ENCODE measurements at regions not wholly inside any gene's neighbourhood (a gene's known extent, or its start where the extent isn't known, plus 50 kb on each side); places are given as distances from the start of the nearest gene placed in this dataset.

DNA sequence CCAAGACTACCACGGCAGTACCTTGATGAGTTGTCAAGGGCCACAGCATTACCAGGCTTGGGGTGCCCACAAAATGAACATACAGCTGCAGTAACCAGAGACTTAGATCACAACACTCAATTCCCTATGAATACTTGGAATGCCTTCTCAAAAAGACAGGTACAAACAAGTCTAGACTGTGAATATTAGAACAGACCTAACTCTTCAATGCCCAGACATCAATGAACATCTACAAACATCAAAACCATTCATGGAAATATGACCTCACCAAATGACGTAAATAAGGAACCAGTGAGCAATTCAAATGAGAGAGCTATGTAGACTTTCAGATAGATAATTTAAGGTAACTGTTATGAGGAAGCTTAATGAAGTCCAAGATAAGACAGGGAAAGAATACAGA is 185.1 kb upstream of the POU1F1 start:
- ChIA-PET CTCF (no interaction called here), POLR2A (ENCODE audit: unreplicated experiment) (no interaction called here)
- DNase-seq (no peak), ATAC-seq (ENCODE audit: low read depth) (no peak)
- H2BK15ac ChIP-seq (ENCODE audit: low read depth, low read length) = no peak overlapping the region
- H4K5ac ChIP-seq (ENCODE audit: low read depth, low read length) = no peak overlapping the region
- H3K9ac ChIP-seq (ENCODE audit: low read depth, low read length) = no peak overlapping the region
- H3K9me3 ChIP-seq (ENCODE audit: control insufficient read depth, insufficient read depth, low read length) = peaks cover 2% of the 10 kb centered on the region
- no peaks in the 10 kb centered on the region for H4K20me1 ChIP-seq (ENCODE audit: insufficient read depth, low read length)
- H3K56ac ChIP-seq (ENCODE audit: extremely low read depth, insufficient read depth, low read length) = no peak overlapping the region
- no peak overlapping the region for H2AK5ac ChIP-seq (ENCODE audit: low read depth, low read length)
- no peak overlapping the region for H3K14ac ChIP-seq (replicated peaks; ENCODE audit: low read depth, low read length)
- no peak overlapping the region for H4K8ac ChIP-seq (ENCODE audit: low read depth in 2 of 2, low read length in 2 of 2)
- no CpG with 5 or more reads among the region's 2 CpGs for WGBS, 2 experiments (ENCODE audit: extremely low coverage in 2 of 2, insufficient read length in 1 of 2)
- intact Hi-C loops (cut with micrococcal nuclease) (no loop called here), dilution Hi-C loops (cut with HindIII; ENCODE audit: low sequenced_read_pairs, unreplicated experiment) (no loop called here), in situ Hi-C loops (cut with MboI; ENCODE audit: low sequenced_read_pairs) (no loop called here)
- H3K36me3 ChIP-seq (ENCODE audit: control insufficient read depth, insufficient read depth, low read length) = no peaks in the 10 kb centered on the region
- H3K4me2 ChIP-seq (ENCODE audit: low read depth, low read length) = no peak overlapping the region
- TF ChIP-seq, protein P1, sequence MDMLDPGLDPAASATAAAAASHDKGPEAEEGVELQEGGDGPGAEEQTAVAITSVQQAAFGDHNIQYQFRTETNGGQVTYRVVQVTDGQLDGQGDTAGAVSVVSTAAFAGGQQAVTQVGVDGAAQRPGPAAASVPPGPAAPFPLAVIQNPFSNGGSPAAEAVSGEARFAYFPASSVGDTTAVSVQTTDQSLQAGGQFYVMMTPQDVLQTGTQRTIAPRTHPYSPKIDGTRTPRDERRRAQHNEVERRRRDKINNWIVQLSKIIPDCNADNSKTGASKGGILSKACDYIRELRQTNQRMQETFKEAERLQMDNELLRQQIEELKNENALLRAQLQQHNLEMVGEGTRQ (IDR thresholded peaks at IDR 0.05; ENCODE audit: low read depth, low read length) = no peak
- TF ChIP-seq BHLHE40 (IDR thresholded peaks at IDR 0.05; ENCODE audit: low read depth, low read length) = no peak
- TF ChIP-seq, protein P2, sequence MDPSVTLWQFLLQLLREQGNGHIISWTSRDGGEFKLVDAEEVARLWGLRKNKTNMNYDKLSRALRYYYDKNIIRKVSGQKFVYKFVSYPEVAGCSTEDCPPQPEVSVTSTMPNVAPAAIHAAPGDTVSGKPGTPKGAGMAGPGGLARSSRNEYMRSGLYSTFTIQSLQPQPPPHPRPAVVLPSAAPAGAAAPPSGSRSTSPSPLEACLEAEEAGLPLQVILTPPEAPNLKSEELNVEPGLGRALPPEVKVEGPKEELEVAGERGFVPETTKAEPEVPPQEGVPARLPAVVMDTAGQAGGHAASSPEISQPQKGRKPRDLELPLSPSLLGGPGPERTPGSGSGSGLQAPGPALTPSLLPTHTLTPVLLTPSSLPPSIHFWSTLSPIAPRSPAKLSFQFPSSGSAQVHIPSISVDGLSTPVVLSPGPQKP (IDR thresholded peaks at IDR 0.05; ENCODE audit: borderline replicate concordance, low read depth, low read length) = no peak
- TF ChIP-seq CHD1 (IDR thresholded peaks at IDR 0.05; ENCODE audit: low read depth, low read length) = no peak
- TF ChIP-seq FOS (IDR thresholded peaks at IDR 0.05; ENCODE audit: low read depth, low read length) = no peak
- no peak for TF ChIP-seq NFE2L2 (IDR thresholded peaks at IDR 0.05; ENCODE audit: low read depth, low read length)
- TF ChIP-seq CEBPB (IDR thresholded peaks at IDR 0.05; ENCODE audit: low read depth, low read length) = no peak
- no peak for TF ChIP-seq RCOR1 (IDR thresholded peaks at IDR 0.05; ENCODE audit: insufficient replicate concordance, low read length)
- H2AK9ac ChIP-seq (replicated peaks; ENCODE audit: low read depth, low read length, poor library complexity) = no peak overlapping the region
- H2AFZ ChIP-seq (replicated peaks; ENCODE audit: low read length, poor library complexity) = no peak overlapping the region
- BruUV-seq (replicated peaks) = no TSS peak
- no peak overlapping the region for H3K4ac ChIP-seq (ENCODE audit: low read depth, low read length)
- H3K23ac ChIP-seq (ENCODE audit: low read depth, low read length) = no peak overlapping the region
- no peak overlapping the region for H3K18ac ChIP-seq (ENCODE audit: low read depth, low read length)
- H2BK120ac ChIP-seq (ENCODE audit: low read depth, low read length) = no peak overlapping the region
- no peaks in the 10 kb centered on the region for H3K79me1 ChIP-seq (ENCODE audit: low read depth in 1 of 2, low read length in 2 of 2)
- no peaks in the 10 kb centered on the region for H3K4me1 ChIP-seq (ENCODE audit: control insufficient read depth, insufficient read depth, low read length)
- no peak overlapping the region for H2BK20ac ChIP-seq (ENCODE audit: low read depth, low read length)
- H3K27me3 ChIP-seq (ENCODE audit: control insufficient read depth, insufficient read depth, low read length) = no peaks in the 10 kb centered on the region
- H4K91ac ChIP-seq (ENCODE audit: insufficient read depth, low read depth, low read length) = no peak overlapping the region
- no peak overlapping the region for H3K27ac ChIP-seq (ENCODE audit: insufficient read depth, low read length)
- H3K4me3 ChIP-seq (ENCODE audit: insufficient read depth, low read depth, low read length) = no peak overlapping the region
- H3K9me1 ChIP-seq (ENCODE audit: insufficient read depth, low read length) = no peaks in the 10 kb centered on the region
- no peak overlapping the region for H2BK5ac ChIP-seq (ENCODE audit: low read depth, low read length, poor library complexity, severe bottlenecking)

Data from IMR-90 (cell line).